Thoracic aorta (tissue), 2 donors: ENCODE measurements at regions not wholly inside any gene's neighbourhood (a gene's known extent, or its start where the extent isn't known, plus 50 kb on each side); places are given as distances from the start of the nearest gene placed in this dataset.

ENCODE experiments used
- ATAC-seq: fragments of 150-250 bp; one replicate; pipeline ENCODE4 v1.8.0; 2017; ENCODE audit warnings: low read depth; ENCODE audit not compliant: insufficient number of reproducible peaks, low FRiP score
- DNase-seq: peaks from one replicate; pipeline ENCODE4 v3.0.0-alpha.2; 2020; ENCODE audit warnings: low spot score
- H3K27ac ChIP-seq, 2 donors: fragments of 200-600 bp; sonication (generic); 1 replicate in 1 of 2; 2 replicates in 1 of 2; pipeline ENCODE4 v1.5.1; 2016; ENCODE audit warnings: mild to moderate bottlenecking in 2 of 2, moderate library complexity in 2 of 2
- H3K27me3 ChIP-seq: fragments of 200-600 bp; sonication (generic); replicated peaks from 2 replicates; pipeline ENCODE4 v1.6.0; 2016; ENCODE audit warnings: mild to moderate bottlenecking; ENCODE audit not compliant: insufficient read depth
- H3K36me3 ChIP-seq: fragments of 200-600 bp; sonication (generic); one replicate; pipeline ENCODE4 v1.5.1; 2016
- H3K4me1 ChIP-seq, 2 donors: fragments of 200-600 bp; sonication (generic); 1 replicate in 1 of 2; 2 replicates in 1 of 2; pipeline versions ENCODE4 v1.5.1 to v1.6.0; 2016; ENCODE audit warnings: low read depth in 2 of 2, mild to moderate bottlenecking in 1 of 2; ENCODE audit not compliant: control insufficient read depth in 1 of 2
- H3K4me3 ChIP-seq: fragments of 200-600 bp; sonication (generic); 2 replicates; pipeline ENCODE4 v1.5.1; 2016; ENCODE audit warnings: mild to moderate bottlenecking
- H3K9me3 ChIP-seq: fragments of 200-600 bp; sonication (generic); 2 replicates; pipeline ENCODE4 v1.5.1; 2016
- CTCF ChIP-seq: fragments of 200-600 bp; sonication (generic); IDR thresholded peaks from one replicate; pipeline ENCODE4 v1.5.1; 2019; ENCODE audit warnings: antibody characterized with exemption

- no peaks in the 10 kb centered on the region for H3K4me1 ChIP-seq
- no peaks in the 10 kb centered on the region for H3K36me3 ChIP-seq
- H3K27ac ChIP-seq: no peak overlapping the region
- DNase-seq (no peak), ATAC-seq (no peak)
- no peak overlapping the region for H3K4me3 ChIP-seq
- no peak for TF ChIP-seq CTCF
- no peaks in the 10 kb centered on the region for H3K27me3 ChIP-seq
- no peaks in the 10 kb centered on the region for H3K9me3 ChIP-seq
Measured at GRCh38 chr7:81534446-81534845, 235.4 kb downstream of the HGF start.

GRCh38 chr7:81533931-81534330 lies 235.9 kb downstream of the HGF start:
- DNase-seq: no peak

GRCh38 chr7:81533426-81533825 lies 236.4 kb downstream of the HGF start:
- DNase-seq (no peak), ATAC-seq (no peak)
- H3K27me3 ChIP-seq: no peaks in the 10 kb centered on the region
- no peak for TF ChIP-seq CTCF
- no peak overlapping the region for H3K4me3 ChIP-seq
- H3K4me1 ChIP-seq: no peaks in the 10 kb centered on the region
- H3K27ac ChIP-seq: no peak overlapping the region
- H3K36me3 ChIP-seq: no peaks in the 10 kb centered on the region
- H3K9me3 ChIP-seq: no peaks in the 10 kb centered on the region

More at GRCh38 chr7:81533931-81534330, 235.9 kb downstream of the HGF start:
- Histone ChIP-seq H3K36me3 (no peaks in the 10 kb centered on the region), H3K27me3 (no peaks in the 10 kb centered on the region), H3K4me1 (no peaks in the 10 kb centered on the region), H3K9me3 (no peaks in the 10 kb centered on the region), H3K27ac (no peak overlapping the region), H3K4me3 (no peak overlapping the region)
- no peak for TF ChIP-seq CTCF
- no peak for ATAC-seq

- DNase-seq (no peak), ATAC-seq (no peak)
- no peaks in the 10 kb centered on the region for H3K9me3 ChIP-seq
- no peaks in the 10 kb centered on the region for H3K4me1 ChIP-seq
- no peaks in the 10 kb centered on the region for H3K36me3 ChIP-seq
- TF ChIP-seq CTCF: no peak
- H3K27ac ChIP-seq: no peak overlapping the region
- no peak overlapping the region for H3K4me3 ChIP-seq
- H3K27me3 ChIP-seq: no peaks in the 10 kb centered on the region
Measured at GRCh38 chr7:81529785-81530184, 240.1 kb downstream of the HGF start.

GRCh38 chr7:81527651-81528050 lies 242.2 kb downstream of the HGF start:
- ATAC-seq (no peak), DNase-seq (no peak)
- no peaks in the 10 kb centered on the region for H3K27me3 ChIP-seq
- no peak overlapping the region for H3K27ac ChIP-seq
- H3K9me3 ChIP-seq: no peaks in the 10 kb centered on the region
- no peak overlapping the region for H3K4me3 ChIP-seq
- H3K4me1 ChIP-seq: no peaks in the 10 kb centered on the region
- TF ChIP-seq CTCF: no peak
- no peaks in the 10 kb centered on the region for H3K36me3 ChIP-seq
